GM21529 (cell line): ENCODE measurements at regions not wholly inside any gene's neighbourhood (a gene's known extent, or its start where the extent isn't known, plus 50 kb on each side); places are given as distances from the start of the nearest gene placed in this dataset.

Source experiments
- ATAC-seq: cut with Tn5 transposase; IDR thresholded peaks from one replicate; pipeline ENCODE4 v1.9.1; 2021; ENCODE audit not compliant: unreplicated experiment

GRCh38 chr1:105678334-105678733 lies 1378.1 kb upstream of the PRMT6 start:
- no peak for ATAC-seq

- no peak for ATAC-seq
Measured at GRCh38 chr1:105684714-105685113, 1371.8 kb upstream of the PRMT6 start.

GRCh38 chr1:105686026-105686425 lies 1370.4 kb upstream of the PRMT6 start:
- ATAC-seq = no peak

- no peak for ATAC-seq
Measured at GRCh38 chr1:105686874-105687690, 1369.4 kb upstream of the PRMT6 start.

- no peak for ATAC-seq
Measured at GRCh38 chr1:105700723-105701122, 1355.8 kb upstream of the PRMT6 start.

- ATAC-seq = no peak
Measured at GRCh38 chr1:105724286-105724685, 1332.2 kb upstream of the PRMT6 start.

- no peak for ATAC-seq
Measured at GRCh38 chr1:105730701-105731100, 1325.8 kb upstream of the PRMT6 start.

GRCh38 chr1:105736349-105736748 lies 1320.1 kb upstream of the PRMT6 start:
- no peak for ATAC-seq

GRCh38 chr1:105779727-105780126 lies 1276.7 kb upstream of the PRMT6 start:
- no peak for ATAC-seq

- no peak for ATAC-seq
Measured at GRCh38 chr1:105785021-105785420, 1271.5 kb upstream of the PRMT6 start.

GRCh38 chr1:105793536-105794146 lies 1262.8 kb upstream of the PRMT6 start:
- peak; percentile 63 for ATAC-seq

- ATAC-seq = no peak
Measured at GRCh38 chr1:105795741-105796140, 1260.7 kb upstream of the PRMT6 start.

- no peak for ATAC-seq
Measured at GRCh38 chr1:105830571-105831146, 1225.8 kb upstream of the PRMT6 start.

- ATAC-seq = no peak
Measured at GRCh38 chr1:105838071-105838470, 1218.4 kb upstream of the PRMT6 start.

GRCh38 chr1:105865546-105865945 lies 1190.9 kb upstream of the PRMT6 start:
- ATAC-seq = no peak

- ATAC-seq = no peak
Measured at GRCh38 chr1:105872817-105873216, 1183.7 kb upstream of the PRMT6 start.

GRCh38 chr1:105874621-105875020 lies 1181.9 kb upstream of the PRMT6 start:
- ATAC-seq = peak; percentile 76

GRCh38 chr1:105886309-105886708 lies 1170.2 kb upstream of the PRMT6 start:
- ATAC-seq = no peak

GRCh38 chr1:105891308-105891707 lies 1165.2 kb upstream of the PRMT6 start:
- ATAC-seq = no peak

- no peak for ATAC-seq
Measured at GRCh38 chr1:105894006-105894405, 1162.5 kb upstream of the PRMT6 start.

GRCh38 chr1:105909811-105910210 lies 1146.7 kb upstream of the PRMT6 start:
- no peak for ATAC-seq

GRCh38 chr1:105914403-105914802 lies 1142.1 kb upstream of the PRMT6 start:
- no peak for ATAC-seq
